Central memory CD8-positive, alpha-beta T cell (primary cell): ENCODE measurements at regions not wholly inside any gene's neighbourhood (a gene's known extent, or its start where the extent isn't known, plus 50 kb on each side); places are given as distances from the start of the nearest gene placed in this dataset.
"Not testable (repeated sequence)": the region's sequence is repeated elsewhere in the genome, so short reads cannot be mapped to it uniquely, and the experiment has no call there.

Source experiments
- ATAC-seq: fragments of 150-1000 bp; cut with Tn5 transposase; replicated peaks from 2 replicates; pipeline ENCODE4 v1.10.0; 2022; ENCODE audit warnings: mild to moderate bottlenecking, moderate FRiP score, moderate number of reproducible peaks; ENCODE audit not compliant: poor library complexity, severe bottlenecking; ENCODE audit errors: extremely low read depth
- DNase-seq, 2 donors: peaks; one replicate each; pipeline ENCODE4 v3.0.0; 2021; ENCODE audit warnings: low spot score in 2 of 2
- H3K27ac Mint-ChIP-seq: one replicate; pipeline ENCODE4 v1.8.0; 2022; ENCODE audit warnings: low read depth, mild to moderate bottlenecking, moderate library complexity, mixed read lengths
- H3K27me3 Mint-ChIP-seq: one replicate; pipeline ENCODE4 v1.8.0; 2022; ENCODE audit warnings: mixed read lengths
- H3K36me3 Mint-ChIP-seq: one replicate; pipeline ENCODE4 v1.8.0; 2022; ENCODE audit warnings: mild to moderate bottlenecking, moderate library complexity, mixed read lengths; ENCODE audit not compliant: insufficient read depth
- H3K4me1 Mint-ChIP-seq: one replicate; pipeline ENCODE4 v1.8.0; 2022; ENCODE audit warnings: mixed read lengths
- H3K4me3 Mint-ChIP-seq: one replicate; pipeline ENCODE4 v1.8.0; 2022; ENCODE audit warnings: mild to moderate bottlenecking, moderate library complexity, mixed read lengths
- H3K9me3 Mint-ChIP-seq: one replicate; pipeline ENCODE4 v1.8.0; 2022; ENCODE audit warnings: mixed read lengths

GRCh38 chr5:148880197-148880596, 53.8 kb downstream of the ADRB2 start:
- Mint-ChIP-seq H3K4me1 (peaks cover 17% of the 10 kb centered on the region), H3K27ac (peak overlapping the region; percentile 36), H3K9me3 (peaks cover 6% of the 10 kb centered on the region), H3K4me3 (no peak overlapping the region), H3K36me3 (no peaks in the 10 kb centered on the region), H3K27me3 (no peaks in the 10 kb centered on the region)
- DNase-seq (no peak), ATAC-seq (no peak)

GRCh38 chr5:148880696-148881095, 54.3 kb downstream of the ADRB2 start:
- DNase-seq (no peak), ATAC-seq (no peak)
- H3K27ac Mint-ChIP-seq = peak overlapping the region; percentile 36
- no peaks in the 10 kb centered on the region for H3K27me3 Mint-ChIP-seq
- no peaks in the 10 kb centered on the region for H3K36me3 Mint-ChIP-seq
- peaks cover 10% of the 10 kb centered on the region for H3K9me3 Mint-ChIP-seq
- no peak overlapping the region for H3K4me3 Mint-ChIP-seq
- peaks cover 17% of the 10 kb centered on the region for H3K4me1 Mint-ChIP-seq

GRCh38 chr5:148882332-148882731, 55.9 kb downstream of the ADRB2 start:
- H3K27ac Mint-ChIP-seq = no peak overlapping the region
- no peaks in the 10 kb centered on the region for H3K27me3 Mint-ChIP-seq
- ATAC-seq (no peak), DNase-seq (no peak)
- H3K4me1 Mint-ChIP-seq = peaks cover 27% of the 10 kb centered on the region
- no peak overlapping the region for H3K4me3 Mint-ChIP-seq
- H3K36me3 Mint-ChIP-seq = no peaks in the 10 kb centered on the region
- H3K9me3 Mint-ChIP-seq = peaks cover 10% of the 10 kb centered on the region

GRCh38 chr5:148884339-148885020, 58.1 kb downstream of the ADRB2 start:
- ATAC-seq = no peak
- Mint-ChIP-seq H3K4me3 (no peak overlapping the region), H3K27ac (no peak overlapping the region), H3K27me3 (no peaks in the 10 kb centered on the region), H3K9me3 (peaks cover 10% of the 10 kb centered on the region), H3K4me1 (peaks cover 31% of the 10 kb centered on the region), H3K36me3 (no peaks in the 10 kb centered on the region)
- DNase-seq = no peak

GRCh38 chr5:148887123-148887881, 60.9 kb downstream of the ADRB2 start:
- ATAC-seq = peak; percentile 54
- H3K9me3 Mint-ChIP-seq = peaks cover 10% of the 10 kb centered on the region

GRCh38 chr5:148889936-148890335, 63.5 kb downstream of the ADRB2 start:
- peaks cover 19% of the 10 kb centered on the region for H3K9me3 Mint-ChIP-seq
- not testable (repeated sequence) for H3K27me3 Mint-ChIP-seq, H3K36me3 Mint-ChIP-seq, ATAC-seq, DNase-seq, H3K27ac Mint-ChIP-seq, H3K4me3 Mint-ChIP-seq
- peaks cover 20% of the 10 kb centered on the region for H3K4me1 Mint-ChIP-seq

More at GRCh38 chr5:148887123-148887881, 60.9 kb downstream of the ADRB2 start:
- no peak for DNase-seq
- Mint-ChIP-seq H3K27me3 (no peaks in the 10 kb centered on the region), H3K36me3 (no peaks in the 10 kb centered on the region), H3K4me1 (peaks cover 20% of the 10 kb centered on the region), H3K27ac (no peak overlapping the region), H3K4me3 (no peak overlapping the region)

- not testable (repeated sequence) for ATAC-seq, DNase-seq, H3K36me3 Mint-ChIP-seq, H3K27ac Mint-ChIP-seq, H3K27me3 Mint-ChIP-seq, H3K4me3 Mint-ChIP-seq, H3K4me1 Mint-ChIP-seq
- H3K9me3 Mint-ChIP-seq = peaks cover 13% of the 10 kb centered on the region
These were observed 69.0 kb downstream of the ADRB2 start for GRCh38 chr5:148895441-148895840.

- DNase-seq = no peak
- peaks cover 5% of the 10 kb centered on the region for H3K4me1 Mint-ChIP-seq
- no peak overlapping the region for H3K27ac Mint-ChIP-seq
These were observed 71.4 kb downstream of the ADRB2 start for GRCh38 chr5:148897842-148898241.

GRCh38 chr5:148898413-148899075, 72.1 kb downstream of the ADRB2 start:
- Mint-ChIP-seq H3K4me1 (peaks cover 5% of the 10 kb centered on the region), H3K36me3 (no peaks in the 10 kb centered on the region), H3K27me3 (no peaks in the 10 kb centered on the region), H3K4me3 (no peak overlapping the region), H3K27ac (no peak overlapping the region), H3K9me3 (peaks cover 10% of the 10 kb centered on the region)
- ATAC-seq (no peak), DNase-seq (no peak)

More at GRCh38 chr5:148897842-148898241, 71.4 kb downstream of the ADRB2 start:
- Mint-ChIP-seq H3K4me3 (no peak overlapping the region), H3K9me3 (peaks cover 13% of the 10 kb centered on the region), H3K27me3 (no peaks in the 10 kb centered on the region), H3K36me3 (no peaks in the 10 kb centered on the region)
- ATAC-seq = no peak

- no peaks in the 10 kb centered on the region for H3K27me3 Mint-ChIP-seq
- H3K9me3 Mint-ChIP-seq = no peaks in the 10 kb centered on the region
- no peak for ATAC-seq
These were observed 73.6 kb downstream of the ADRB2 start for GRCh38 chr5:148899993-148900392.

GRCh38 chr5:148902478-148902877, 76.1 kb downstream of the ADRB2 start:
- Mint-ChIP-seq H3K36me3 (no peaks in the 10 kb centered on the region), H3K27ac (peak overlapping the region; percentile 17), H3K27me3 (no peaks in the 10 kb centered on the region), H3K4me1 (peaks cover 17% of the 10 kb centered on the region), H3K9me3 (no peaks in the 10 kb centered on the region), H3K4me3 (no peak overlapping the region)
- no peak for DNase-seq
- no peak for ATAC-seq

More at GRCh38 chr5:148899993-148900392, 73.6 kb downstream of the ADRB2 start:
- Mint-ChIP-seq H3K36me3 (no peaks in the 10 kb centered on the region), H3K27ac (no peak overlapping the region), H3K4me1 (peaks cover 5% of the 10 kb centered on the region), H3K4me3 (no peak overlapping the region)
- no peak for DNase-seq

- no peaks in the 10 kb centered on the region for H3K36me3 Mint-ChIP-seq
- no peaks in the 10 kb centered on the region for H3K27me3 Mint-ChIP-seq
- no peak overlapping the region for H3K27ac Mint-ChIP-seq
These were observed 77.2 kb downstream of the ADRB2 start for GRCh38 chr5:148903587-148903986.

More at GRCh38 chr5:148903587-148903986, 77.2 kb downstream of the ADRB2 start:
- DNase-seq (no peak), ATAC-seq (no peak)
- peaks cover 14% of the 10 kb centered on the region for H3K4me1 Mint-ChIP-seq
- H3K9me3 Mint-ChIP-seq = no peaks in the 10 kb centered on the region
- H3K4me3 Mint-ChIP-seq = no peak overlapping the region
